GM10266 (cell line): ENCODE measurements at regions not wholly inside any gene's neighbourhood (a gene's known extent, or its start where the extent isn't known, plus 50 kb on each side); places are given as distances from the start of the nearest gene placed in this dataset.

Experiments used
- DNase-seq: peaks from one replicate; pipeline ENCODE4 v3.0.0; 2012; ENCODE audit errors: extremely low spot score
- TF ChIP-seq, protein P1 (sequence below): IDR thresholded peaks from 2 replicates; pipeline ENCODE4 v1.5.1; 2012; ENCODE audit warnings: mild to moderate bottlenecking, low read depth; ENCODE audit not compliant: control insufficient read depth, insufficient read depth; ENCODE audit errors: missing control alignments

DNA sequence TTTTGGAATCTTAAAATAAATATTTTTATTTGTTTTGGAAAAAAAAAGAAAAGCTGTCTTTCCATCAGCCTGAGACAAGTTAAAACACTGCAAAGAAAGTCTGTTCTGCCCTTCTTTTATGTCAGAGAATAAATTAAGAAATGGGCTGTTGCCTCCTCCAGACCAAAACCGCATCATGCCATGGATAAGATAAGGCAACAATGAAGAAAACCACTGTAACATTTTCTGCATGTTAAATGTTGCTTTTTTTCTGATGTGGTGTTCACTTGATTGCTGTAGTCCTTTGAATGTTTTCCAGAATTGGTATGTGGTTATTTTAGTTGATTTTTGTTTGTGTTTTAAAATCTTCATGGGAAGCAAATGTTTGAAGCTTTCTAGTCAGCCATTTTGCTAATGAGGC, 319.2 kb upstream of the CNTN5 start:
- TF ChIP-seq, protein P1, sequence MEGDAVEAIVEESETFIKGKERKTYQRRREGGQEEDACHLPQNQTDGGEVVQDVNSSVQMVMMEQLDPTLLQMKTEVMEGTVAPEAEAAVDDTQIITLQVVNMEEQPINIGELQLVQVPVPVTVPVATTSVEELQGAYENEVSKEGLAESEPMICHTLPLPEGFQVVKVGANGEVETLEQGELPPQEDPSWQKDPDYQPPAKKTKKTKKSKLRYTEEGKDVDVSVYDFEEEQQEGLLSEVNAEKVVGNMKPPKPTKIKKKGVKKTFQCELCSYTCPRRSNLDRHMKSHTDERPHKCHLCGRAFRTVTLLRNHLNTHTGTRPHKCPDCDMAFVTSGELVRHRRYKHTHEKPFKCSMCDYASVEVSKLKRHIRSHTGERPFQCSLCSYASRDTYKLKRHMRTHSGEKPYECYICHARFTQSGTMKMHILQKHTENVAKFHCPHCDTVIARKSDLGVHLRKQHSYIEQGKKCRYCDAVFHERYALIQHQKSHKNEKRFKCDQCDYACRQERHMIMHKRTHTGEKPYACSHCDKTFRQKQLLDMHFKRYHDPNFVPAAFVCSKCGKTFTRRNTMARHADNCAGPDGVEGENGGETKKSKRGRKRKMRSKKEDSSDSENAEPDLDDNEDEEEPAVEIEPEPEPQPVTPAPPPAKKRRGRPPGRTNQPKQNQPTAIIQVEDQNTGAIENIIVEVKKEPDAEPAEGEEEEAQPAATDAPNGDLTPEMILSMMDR, result no peak
- no peak for DNase-seq

DNA sequence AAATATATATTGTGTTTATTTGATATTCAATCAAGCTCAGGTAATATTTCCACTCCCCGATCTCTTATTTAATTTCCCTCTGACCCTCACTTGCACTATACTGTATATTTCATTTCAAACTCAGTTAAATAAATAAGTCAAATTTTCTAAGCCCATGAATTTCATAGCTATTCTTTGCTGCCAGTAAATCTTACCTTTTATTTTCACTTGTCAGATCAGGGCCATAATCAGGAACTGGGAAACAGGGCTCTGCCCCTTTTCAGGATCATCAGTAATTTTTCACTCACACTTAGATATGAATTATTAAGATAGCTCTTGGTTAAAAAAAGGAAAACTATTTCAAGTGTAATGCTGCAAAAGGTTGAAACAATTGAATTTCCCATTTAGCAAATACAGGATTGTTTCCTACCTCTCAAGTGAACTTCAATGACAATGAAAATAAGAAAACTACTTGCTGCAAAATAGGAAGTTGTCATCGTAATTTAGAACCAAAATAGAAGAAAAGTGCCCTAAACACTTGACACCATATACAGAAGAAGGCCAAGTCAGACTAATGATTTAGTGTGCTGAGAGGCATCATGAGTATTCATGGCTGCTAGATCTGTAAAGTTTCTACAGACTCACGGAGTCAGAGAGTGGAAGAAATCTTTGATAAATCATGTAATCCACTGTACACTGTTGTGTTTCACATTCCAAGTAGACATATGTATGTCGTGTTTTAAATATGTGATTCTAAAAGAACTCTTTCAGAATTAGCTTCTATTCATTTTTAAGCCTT, 316.8 kb upstream of the CNTN5 start:
- TF ChIP-seq, protein P1, result no peak
- DNase-seq, result no peak

DNA sequence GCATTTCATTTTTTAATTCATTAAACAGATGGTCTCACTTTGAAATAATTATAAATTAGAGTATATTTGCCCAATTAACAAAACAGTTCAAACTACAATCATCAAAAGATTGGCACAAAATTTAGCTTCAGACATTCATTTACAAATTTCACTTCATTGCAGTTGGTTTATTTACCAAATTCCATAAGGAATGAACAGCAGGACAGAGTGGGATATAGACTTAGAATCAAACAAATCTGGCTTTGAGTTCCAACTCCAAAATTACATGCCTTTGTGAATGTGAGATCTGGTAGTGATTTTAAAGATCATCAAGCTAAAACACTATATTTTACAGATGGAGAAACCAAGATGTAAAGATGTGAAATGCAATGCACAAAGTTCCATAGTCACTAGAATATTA, 310.7 kb upstream of the CNTN5 start:
- DNase-seq, result no peak
- TF ChIP-seq, protein P1, result no peak

DNA sequence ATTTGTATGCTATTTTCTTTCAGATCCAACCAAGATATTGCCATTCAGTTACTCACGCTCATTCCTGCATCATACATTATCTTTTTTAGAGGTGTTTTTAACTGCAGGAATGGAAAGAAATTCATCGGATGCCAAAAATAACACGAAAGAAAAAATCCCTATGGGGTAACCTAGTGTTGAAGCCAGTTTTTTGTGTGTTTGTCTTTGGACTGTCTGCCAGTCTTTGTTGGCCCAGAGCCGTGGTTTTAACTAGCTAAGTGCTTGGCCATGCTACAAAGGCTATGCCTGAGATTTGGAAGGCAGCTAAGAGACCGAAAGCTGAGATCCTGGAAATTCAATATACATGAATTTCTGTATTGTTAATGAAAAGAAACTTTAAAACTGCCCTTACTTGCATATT, 309.8 kb upstream of the CNTN5 start:
- TF ChIP-seq, protein P1, result no peak
- DNase-seq, result no peak

DNA sequence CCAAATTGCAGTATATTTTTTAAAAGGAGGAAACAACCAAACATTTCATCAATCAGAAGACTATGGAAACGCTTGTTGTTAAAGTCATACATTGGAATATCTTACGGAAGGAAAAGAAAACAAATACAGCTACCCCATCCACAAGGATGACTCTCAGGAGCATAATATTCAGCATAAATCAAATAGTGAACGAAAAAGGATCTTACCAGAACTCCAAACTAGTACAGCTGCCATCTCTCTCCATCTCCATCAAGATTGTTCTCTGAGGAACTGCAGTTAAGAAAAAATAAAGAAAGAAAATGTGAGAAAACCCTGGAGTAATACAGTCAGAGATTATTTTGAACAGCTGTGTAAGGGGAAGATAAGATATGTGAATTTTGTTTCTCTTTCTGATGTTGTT, 299.8 kb upstream of the CNTN5 start:
- TF ChIP-seq, protein P1, result no peak
- no peak for DNase-seq

DNA sequence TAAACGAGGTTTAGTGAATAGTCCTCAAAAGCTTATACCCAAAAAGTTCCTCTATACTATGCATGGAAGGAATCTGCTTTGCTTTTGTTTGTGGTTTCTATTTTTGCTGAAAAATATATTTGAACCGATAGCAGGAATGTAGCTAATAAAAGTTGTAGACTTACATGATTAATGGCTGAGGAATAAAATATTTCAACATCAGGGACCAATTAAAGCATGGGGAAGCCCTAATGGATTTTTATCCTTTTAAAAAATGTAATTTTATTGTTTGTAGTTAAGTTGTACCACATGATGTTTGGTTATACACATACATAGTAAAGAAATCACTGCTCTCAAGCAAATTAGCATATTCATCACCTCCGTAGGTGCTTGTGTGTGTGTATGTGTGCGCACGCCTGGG, 295.3 kb upstream of the CNTN5 start:
- no peak for DNase-seq
- TF ChIP-seq, protein P1, result no peak

DNA sequence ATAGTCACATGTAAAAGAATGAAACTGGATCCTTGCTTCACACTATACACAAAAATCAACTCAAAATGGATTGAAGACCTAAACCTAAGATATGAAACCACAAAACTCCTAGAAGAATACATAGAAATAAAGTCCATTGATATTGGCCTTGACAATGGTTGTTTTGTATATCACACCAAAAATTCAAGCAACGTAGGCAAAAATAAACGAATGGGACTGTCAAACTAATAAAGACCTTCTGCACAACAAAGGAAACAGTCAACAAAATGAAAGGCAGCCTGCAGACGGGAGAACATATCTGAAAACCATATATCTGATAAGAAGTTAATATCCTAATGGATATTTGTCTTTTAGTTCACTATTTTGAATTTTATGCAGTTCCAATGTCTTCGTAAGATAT, 292.3 kb upstream of the CNTN5 start:
- no peak for DNase-seq
- TF ChIP-seq, protein P1, result no peak
